NCI-H2227 (cell line): ENCODE measurements at regions not wholly inside any gene's neighbourhood (a gene's known extent, or its start where the extent isn't known, plus 50 kb on each side); places are given as distances from the start of the nearest gene placed in this dataset.

Source experiments
- DNase-seq: peaks from one replicate; lab custom pipeline; 2025; ENCODE audit not compliant: unreplicated experiment; lab: John Stamatoyannopoulos, UW

GRCh38 chr16:5446623-5447240 lies 349.1 kb upstream of the EEF2KMT start:
- no peak for DNase-seq

- DNase-seq, result no peak
Measured at GRCh38 chr16:5444189-5444588, 346.6 kb upstream of the EEF2KMT start.

- DNase-seq, result no peak
Measured at GRCh38 chr16:5442986-5443385, 345.4 kb upstream of the EEF2KMT start.

- DNase-seq, result no peak
Measured at GRCh38 chr16:5442054-5442453, 344.5 kb upstream of the EEF2KMT start.

- DNase-seq, result no peak
Measured at GRCh38 chr16:5438591-5438990, 341.0 kb upstream of the EEF2KMT start.

GRCh38 chr16:5433587-5433986 lies 336.0 kb upstream of the EEF2KMT start:
- no peak for DNase-seq

- peak; percentile 62 for DNase-seq
Measured at GRCh38 chr16:5432166-5432565, 334.6 kb upstream of the EEF2KMT start.

GRCh38 chr16:5430598-5430997 lies 333.0 kb upstream of the EEF2KMT start:
- DNase-seq, result no peak

GRCh38 chr16:5428932-5429331 lies 331.3 kb upstream of the EEF2KMT start:
- DNase-seq, result no peak

GRCh38 chr16:5427571-5427970 lies 330.0 kb upstream of the EEF2KMT start:
- DNase-seq, result no peak

GRCh38 chr16:5422643-5423496 lies 325.3 kb upstream of the EEF2KMT start:
- no peak for DNase-seq

GRCh38 chr16:5422047-5422446 lies 324.5 kb upstream of the EEF2KMT start:
- DNase-seq, result no peak

GRCh38 chr16:5416013-5416412 lies 318.4 kb upstream of the EEF2KMT start:
- DNase-seq, result no peak

GRCh38 chr16:5415123-5415522 lies 317.5 kb upstream of the EEF2KMT start:
- DNase-seq, result no peak

GRCh38 chr16:5412731-5413130 lies 315.1 kb upstream of the EEF2KMT start:
- DNase-seq, result no peak

GRCh38 chr16:5398203-5398602 lies 300.6 kb upstream of the EEF2KMT start:
- DNase-seq, result no peak

- DNase-seq, result no peak
Measured at GRCh38 chr16:5396880-5397279, 299.3 kb upstream of the EEF2KMT start.

- DNase-seq, result no peak
Measured at GRCh38 chr16:5393070-5393469, 295.5 kb upstream of the EEF2KMT start.

- DNase-seq, result no peak
Measured at GRCh38 chr16:5386989-5387388, 289.4 kb upstream of the EEF2KMT start.

GRCh38 chr16:5385811-5386210 lies 288.2 kb upstream of the EEF2KMT start:
- DNase-seq, result no peak

- no peak for DNase-seq
Measured at GRCh38 chr16:5385115-5385514, 287.5 kb upstream of the EEF2KMT start.

- no peak for DNase-seq
Measured at GRCh38 chr16:5383737-5384136, 286.1 kb upstream of the EEF2KMT start.

- DNase-seq, result no peak
Measured at GRCh38 chr16:5382484-5382883, 284.9 kb upstream of the EEF2KMT start.
